DOHH2 (cell line): ENCODE measurements at regions not wholly inside any gene's neighbourhood (a gene's known extent, or its start where the extent isn't known, plus 50 kb on each side); places are given as distances from the start of the nearest gene placed in this dataset.

Source experiments
- CTCF ChIP-seq: fragments of 200-600 bp; sonication (generic); IDR thresholded peaks from one replicate; pipeline ENCODE4 v1.5.1; 2014; ENCODE audit warnings: antibody characterized with exemption, mild to moderate bottlenecking, low read depth, low read length; ENCODE audit not compliant: poor library complexity, severe bottlenecking
- EZH2phosphoT487 ChIP-seq: fragments of 200-600 bp; sonication (generic); IDR thresholded peaks from 2 replicates; pipeline ENCODE4 v1.6.1; 2017; ENCODE audit warnings: borderline replicate concordance, mild to moderate bottlenecking, antibody characterized with exemption, low read length, moderate library complexity, mixed read lengths

DNA sequence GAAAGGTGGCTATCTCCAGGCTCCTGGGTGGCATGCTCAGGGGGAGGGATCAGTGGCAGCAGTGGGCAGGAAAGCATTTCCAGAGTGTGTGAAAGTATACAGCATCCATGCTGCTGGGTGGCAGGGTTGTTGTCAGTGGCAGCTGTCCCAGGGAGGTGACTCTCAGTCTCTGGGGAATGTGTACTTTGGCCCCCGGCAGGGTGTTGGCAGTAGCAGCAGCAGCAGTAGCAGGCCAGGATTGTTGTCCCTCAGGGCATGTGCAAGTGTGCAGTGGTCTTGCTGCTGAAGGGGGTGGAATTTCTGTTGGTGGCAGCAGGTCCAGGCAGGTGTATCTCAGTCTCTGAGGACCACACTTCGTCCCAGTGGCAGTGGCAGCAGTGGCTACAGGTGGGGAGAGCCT, 71.7 kb upstream of the GUCA2B start:
- TF ChIP-seq CTCF (no peak), EZH2phosphoT487 (no peak)
